ENCODE measurements at regions not wholly inside any gene's neighbourhood (a gene's known extent, or its start where the extent isn't known, plus 50 kb on each side); places are given as distances from the start of the nearest gene placed in this dataset.
"Not testable (repeated sequence)": the region's sequence is repeated elsewhere in the genome, so short reads cannot be mapped to it uniquely, and the experiment has no call there.

DNA sequence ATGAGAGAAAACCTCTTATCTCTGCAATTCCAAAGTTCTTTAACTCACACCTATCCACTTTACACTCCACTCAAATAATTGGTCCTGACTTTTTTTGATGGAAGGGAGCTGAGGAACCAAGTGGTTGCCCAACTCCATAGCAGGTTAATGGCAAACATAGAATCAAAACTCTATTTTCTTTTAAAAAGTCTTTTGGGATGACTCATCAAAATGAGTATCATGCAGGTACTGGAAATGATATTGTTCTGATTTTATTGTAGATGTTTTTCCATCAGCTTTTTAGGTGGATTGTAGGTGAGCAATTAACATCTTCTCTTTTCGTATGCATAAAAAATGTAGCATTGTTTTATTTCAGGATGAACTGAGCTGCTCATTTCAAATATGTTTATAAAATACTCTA lies 239.5 kb downstream of the SATB1 start:
- DNase-seq: no peak

DNA sequence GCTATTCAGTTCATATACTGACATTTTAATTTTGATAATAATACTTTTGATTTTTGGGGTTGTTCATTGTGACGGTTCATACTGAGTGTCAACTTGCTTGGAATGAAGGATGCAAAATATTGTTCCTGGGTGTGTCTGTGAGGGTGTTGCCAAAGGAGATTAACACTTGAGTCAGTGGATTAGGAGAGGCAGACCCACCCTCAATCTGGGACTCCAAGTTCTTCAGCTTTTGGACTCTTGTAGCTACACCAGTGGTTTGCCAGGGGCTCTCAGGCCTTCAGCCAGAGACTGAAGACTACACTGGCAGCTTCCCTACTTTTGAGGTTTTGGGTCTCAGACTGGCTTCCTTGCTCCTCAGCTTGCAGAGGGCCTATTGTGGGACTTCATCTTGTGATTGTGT lies 242.2 kb downstream of the SATB1 start:
- not testable (repeated sequence) for DNase-seq

DNA sequence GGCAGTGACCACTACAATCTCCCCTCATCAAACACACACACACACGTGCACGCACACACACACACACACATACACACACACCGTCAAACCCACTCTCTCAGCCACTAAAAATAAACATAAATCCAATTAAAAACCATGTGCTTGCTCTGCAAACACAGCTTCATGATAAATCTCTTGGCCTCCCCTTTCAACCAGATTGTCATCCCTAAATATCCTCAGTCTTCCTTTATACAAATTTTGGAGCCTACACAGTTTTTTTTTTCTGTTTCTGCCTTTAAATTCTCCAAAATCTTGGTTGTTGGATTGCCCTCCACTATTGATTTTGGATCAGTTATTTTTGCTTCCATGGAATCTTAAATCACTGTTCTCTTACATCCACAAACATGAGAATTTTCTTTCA lies 245.6 kb downstream of the SATB1 start:
- no peak for DNase-seq

DNA sequence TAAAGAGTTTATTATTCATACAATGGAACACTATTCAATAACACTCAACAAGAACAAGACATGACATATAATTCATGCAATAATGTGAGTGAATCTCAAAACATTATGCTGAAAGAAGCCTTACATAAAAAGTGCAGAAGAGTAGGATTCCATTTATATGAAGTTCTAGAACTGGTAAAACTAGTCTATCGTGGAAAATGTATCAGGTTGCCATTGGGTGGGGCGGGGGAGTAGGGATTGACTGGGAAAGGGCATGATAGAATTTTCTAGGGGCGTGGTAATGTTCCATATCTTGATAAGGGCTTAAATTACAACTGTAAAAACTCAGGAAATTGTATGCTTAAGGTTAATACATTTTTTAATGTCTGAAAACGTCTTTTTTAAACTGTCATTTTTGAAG lies 247.9 kb downstream of the SATB1 start:
- no peak for DNase-seq

DNA sequence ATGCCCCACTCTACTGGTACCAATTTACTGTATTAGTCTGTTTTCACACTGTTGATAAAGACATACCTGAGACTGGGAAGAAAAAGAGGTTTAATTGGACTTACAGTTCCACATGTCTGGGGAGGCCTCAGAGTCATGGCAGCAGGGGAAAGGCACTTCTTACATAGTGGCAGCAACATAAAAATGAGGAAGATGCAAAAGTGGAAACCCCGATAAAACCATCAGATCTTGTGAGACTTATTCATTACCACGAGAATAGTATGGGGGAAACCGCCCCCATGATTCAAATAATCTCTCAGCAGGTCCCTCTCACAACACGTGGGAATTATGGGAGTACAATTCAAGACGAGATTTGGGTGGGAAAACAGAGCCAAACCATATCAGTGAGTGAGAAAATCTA lies 251.2 kb downstream of the SATB1 start:
- DNase-seq: not testable (repeated sequence)

DNA sequence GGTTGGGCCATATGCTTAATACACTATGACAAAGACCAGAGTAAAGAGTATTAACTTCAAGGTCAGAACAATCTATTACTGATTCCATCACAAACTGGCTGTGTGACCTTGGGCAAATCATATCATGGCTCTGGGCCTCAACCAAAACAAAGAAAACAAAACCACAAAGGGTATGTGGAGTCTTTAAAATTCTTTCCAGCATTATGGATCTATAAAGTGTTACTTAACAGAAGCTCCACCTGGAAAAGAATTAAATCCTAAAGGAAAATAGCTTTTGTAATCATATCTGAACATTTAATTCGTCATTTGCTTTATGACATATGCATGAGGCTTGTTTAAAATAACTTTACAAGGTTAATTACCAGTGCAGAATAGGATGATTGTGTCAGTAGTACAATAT lies 265.5 kb downstream of the SATB1 start:
- DNase-seq: no peak

DNA sequence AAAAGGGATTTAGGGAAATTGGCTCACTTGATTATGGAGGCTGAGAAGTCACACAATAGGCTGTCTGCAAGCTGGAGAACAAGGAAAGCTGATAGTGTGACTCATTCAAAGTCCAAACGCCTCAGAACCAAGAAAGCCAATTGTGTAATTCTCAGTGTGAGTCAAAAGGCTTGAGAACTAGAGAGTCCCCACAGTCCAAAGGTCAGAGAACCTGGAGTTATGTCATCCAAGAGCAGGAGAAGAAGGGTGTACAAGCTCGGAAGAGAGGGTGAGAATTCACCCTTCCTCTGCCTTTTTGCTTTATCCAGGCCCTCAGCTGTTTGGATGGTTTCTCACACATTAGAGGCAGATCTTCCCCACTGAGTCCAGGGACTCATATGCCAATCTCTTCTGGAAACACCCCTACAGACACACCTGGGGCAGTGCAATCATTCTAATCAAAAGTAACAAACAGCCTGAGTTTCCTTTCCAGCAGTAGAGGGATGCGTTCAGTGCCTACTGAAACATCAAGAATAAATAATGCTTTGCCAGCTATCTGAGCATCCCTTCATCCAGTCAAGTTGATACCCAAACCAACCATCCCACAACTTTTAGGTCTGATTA lies 271.5 kb downstream of the SATB1 start:
- DNase-seq: peak; percentile 51

DNA sequence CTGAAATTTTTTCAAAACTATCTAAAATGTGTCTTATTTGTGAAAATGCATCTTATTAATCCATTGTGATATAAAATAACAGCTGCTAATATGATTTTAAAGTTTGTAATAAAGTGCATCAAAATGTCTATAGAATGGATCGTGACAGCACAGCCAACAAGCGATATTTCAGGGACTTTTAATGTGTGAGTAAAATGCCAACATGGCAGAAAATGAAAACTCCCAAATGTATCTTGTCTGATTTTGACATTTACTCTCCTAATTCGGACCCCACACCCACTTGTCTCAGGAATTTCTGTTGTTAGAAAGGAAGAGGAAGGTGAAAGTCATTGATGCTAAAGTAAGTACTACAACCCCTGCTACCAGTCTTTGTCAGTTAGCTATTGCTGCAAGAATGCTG lies 273.9 kb downstream of the SATB1 start:
- DNase-seq: no peak

DNA sequence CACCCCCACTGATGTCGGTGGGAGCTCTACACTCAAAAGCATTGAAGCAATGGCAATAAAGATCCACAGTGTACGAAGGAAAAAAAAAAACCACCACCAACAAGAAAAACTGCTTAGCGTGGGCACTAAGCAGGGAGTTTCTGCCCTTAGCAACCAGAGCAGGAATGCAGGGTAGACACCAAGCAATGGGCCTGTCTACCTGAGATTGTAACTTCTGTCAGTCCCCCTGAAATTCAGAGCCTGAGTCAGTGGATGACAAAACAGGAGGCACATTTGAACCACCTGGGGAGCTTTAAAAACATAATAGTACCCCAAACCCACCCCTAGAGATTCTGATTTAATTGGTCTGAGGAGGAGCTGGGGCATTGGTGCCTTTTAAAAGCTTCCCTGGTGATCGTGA lies 275.2 kb downstream of the SATB1 start:
- DNase-seq: no peak

DNA sequence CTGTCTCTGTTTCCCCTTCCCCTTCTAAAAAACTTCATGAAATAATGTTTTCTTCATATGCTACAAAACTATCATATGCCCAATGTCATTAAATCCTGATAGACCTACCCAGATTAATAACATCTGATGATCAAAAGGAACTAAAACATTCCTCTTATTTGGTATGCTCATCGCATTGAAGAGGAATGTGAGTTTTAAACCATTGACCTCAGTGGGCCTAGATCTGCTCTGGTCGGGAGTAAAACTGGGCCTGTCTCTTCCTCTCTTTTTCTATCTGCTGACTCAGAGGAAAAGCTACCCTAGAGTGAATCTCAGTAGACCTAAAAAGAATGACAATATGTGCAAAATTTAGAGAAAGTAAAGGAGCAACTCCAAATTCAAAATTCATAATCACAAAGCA lies 275.8 kb downstream of the SATB1 start:
- no peak for DNase-seq

DNA sequence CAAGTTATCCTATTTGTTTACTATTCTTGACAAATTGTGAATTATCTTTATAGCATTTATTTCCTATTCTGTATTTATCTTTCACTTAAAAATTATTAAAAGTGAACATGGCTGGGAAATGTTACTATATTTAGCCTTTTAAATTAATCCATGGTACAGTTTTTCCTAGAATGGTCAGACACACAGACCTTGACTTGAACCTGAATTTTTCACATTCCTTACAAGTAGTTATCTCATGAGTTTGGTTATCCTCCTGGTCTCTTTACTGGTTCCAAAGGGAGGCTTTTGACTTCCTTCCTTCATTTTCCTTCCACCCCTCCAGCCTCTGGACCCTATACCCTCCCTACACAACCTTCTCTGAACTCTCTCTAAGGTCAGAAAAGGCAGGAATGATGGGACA lies 280.6 kb downstream of the SATB1 start:
- no peak for DNase-seq

DNA sequence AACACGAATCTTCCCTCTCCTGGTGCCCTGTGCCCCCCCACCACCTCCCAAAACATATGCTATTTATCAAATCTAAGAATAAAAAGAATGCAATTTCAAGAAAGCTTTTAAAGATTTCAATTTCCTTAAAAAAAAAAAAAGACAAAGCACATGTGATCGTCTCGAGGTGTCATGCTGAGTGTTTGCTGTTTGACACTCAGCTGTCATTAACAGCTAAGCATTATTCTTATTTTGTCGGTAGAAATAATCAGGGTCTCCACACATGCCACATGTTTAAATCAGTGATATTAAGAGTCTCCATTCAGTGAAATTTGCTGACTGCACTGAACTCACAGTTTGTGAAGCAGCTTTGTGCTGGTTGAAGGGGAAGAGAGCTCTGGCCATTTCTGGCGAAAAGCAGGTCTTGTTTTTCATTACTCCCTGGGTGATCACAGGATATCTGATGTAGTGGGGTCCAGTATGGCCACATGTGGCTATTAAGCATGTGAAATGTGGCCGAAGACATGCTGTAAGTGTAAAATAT lies 281.8 kb downstream of the SATB1 start:
- DNase-seq: no peak

DNA sequence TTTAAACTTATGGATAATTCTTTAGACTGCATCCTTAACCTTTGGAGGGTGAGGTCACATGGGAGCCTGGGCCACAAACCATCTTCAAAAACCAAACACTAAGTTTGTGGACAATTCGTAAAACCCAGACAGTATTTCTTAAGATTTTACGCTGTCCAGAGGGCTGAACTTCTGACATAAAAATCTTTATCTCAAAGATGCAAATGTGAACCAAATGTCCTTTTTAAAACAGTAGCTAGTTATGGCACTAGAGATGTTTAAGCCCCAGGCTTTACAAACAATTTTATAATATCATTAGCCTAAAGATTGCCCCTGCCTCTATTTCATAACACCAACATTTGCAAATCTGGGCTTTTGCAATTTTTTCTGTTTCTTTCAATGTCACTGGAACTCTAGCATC lies 287.2 kb downstream of the SATB1 start:
- no peak for DNase-seq

DNA sequence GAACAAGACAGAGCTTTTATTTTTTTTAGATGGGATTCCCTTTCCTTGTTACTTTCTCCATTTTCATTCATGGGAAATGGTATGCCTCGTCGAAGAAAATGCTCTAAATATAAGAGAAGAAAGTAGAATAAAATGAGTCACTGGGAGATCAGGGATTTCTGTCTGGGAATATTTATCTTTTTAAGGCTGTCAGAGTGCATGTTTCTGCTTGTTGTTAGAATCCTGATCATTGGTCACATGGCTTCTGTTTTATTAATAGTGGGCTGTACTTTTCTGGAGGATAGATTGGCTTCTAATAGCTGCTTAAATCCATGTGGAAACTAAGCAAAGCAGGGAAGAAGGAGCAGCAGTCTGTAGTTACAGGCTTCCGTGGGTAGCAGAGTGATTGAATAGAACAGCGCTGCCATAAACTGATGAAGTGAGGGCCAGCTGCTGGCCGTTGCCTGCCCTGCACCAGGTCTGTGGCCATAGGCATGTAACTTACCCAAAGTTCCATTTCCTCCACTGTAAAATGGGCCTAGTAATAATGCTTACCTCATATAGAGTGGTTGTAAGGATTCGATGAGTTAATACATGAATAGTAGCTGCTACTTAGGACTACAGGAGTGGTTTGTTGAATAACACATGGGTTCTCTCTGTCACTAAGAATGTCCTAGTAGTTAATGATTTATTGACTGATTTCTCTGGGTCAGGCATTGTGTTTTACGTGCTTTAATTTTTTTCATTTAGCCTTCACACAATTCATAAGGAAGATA lies 289.9 kb downstream of the SATB1 start:
- DNase-seq: no peak

DNA sequence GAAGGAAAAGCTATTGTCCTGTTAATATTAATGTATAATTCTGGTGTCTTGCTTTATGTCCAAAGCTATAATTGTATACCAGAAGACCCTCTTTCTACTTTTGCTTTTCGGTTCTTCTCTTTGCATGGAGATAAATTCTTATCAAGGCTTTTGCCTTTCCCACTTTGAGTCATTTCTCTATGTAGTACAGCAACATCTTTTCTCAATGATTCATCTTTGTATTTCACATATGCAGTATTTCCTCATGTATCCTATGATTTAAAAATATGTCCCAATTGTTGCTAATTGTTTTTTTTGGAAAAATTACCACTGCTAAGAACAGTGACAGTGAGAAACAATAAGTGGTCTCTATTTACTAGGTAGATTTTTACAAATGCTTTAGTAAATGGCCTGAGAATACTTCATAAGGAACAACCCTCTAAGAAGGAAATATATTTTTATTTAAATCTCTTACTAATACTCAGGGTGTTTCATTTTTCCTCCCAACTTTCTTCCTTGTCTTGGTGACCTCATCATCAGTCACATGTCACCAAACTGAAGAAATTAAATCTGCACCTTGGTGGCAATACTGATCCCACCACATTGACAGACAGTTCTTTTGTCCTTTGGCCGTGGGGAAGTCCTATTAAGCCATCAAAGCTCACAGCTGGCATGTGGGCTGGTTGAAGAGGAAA lies 290.6 kb downstream of the SATB1 start:
- DNase-seq: no peak

DNA sequence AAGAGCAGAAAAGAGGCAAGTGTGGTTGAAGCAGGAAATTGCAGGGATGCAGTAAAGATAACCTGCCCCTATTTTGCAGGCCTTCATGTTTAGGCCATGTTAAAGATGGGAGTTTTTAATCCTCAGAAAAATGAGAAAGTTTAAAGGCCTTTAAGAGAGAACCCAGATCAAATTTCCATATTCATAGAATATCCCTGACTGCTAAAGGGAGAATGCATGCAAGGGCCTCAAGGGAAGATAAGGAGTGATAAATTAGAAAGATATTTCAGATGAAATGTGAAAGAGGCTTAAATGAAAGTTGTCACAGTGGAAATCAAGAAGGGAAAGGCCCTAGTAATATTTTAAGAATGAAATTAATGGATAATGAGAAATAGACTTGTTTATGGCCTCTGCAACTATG lies 292.1 kb downstream of the SATB1 start:
- DNase-seq: no peak

DNA sequence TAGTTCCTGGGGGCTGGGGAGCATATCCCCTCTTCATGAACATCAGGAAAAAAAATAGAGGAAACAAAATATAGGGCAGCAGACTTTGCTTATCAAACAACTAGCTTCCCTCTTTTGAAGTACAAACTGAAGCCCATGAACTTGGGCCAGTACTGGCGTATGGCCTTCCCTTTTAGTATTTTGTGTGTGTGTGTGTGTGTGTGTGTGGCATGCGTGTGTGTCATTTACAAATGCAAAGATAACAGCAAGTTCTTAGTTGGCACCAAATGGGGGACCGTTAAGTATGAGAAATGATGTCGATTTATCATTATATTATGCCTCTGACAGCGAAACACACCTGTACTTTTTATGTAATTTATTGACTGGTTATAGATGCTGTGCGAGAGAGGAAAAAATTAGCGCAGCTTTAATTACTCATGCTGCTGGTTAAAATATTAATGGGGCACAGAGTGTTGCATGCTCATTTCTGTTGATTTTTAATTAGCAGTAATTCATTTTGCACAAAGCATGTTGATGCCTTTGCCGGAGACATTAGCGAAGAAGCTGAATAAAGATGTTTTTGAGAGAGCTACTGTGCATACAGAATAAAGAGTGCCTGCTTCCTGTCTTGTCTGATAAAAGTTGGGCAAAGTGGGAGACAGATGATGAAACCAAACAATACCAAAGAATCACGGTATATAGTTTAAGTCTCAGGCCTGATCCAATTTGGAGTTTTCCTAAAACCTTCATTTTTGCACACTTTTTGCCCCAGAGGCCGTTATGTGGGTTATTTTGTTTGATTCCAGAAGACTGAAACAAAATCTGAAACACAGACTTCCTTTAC lies 297.1 kb downstream of the SATB1 start:
- peak; percentile 89 for DNase-seq

DNA sequence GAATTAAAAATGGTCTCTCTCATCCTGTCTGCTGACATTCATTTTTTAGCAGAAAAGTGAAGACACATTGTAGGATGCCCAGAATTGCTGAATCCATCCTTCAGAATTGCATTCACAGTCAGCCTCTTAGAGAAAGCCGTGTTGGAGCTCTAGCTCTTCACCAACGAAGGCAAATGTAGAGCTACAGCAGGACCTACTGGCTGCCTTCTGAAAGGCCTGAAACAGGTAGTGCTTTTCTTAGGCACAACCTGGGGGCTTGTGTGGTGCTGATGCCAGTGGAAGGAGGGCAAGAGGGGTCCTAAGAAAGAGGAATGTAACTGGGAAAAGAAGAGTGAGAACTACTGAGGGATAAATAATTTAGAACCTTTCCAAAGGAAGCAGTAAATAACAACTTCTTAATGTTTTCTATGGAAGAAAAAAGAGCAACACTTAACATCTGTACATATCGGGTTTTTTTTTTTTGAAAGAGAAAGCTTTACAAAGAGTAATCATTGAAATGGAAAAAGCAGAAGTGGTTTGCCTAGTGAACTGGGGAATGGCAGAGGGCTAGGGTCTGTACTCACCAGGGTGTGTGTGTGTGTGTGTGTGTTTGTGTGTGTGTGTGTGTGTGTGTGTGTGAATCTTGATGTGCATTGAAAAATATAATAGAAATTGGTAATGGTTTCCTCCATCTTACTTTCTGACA lies 297.8 kb downstream of the SATB1 start:
- DNase-seq: peak; percentile 89

DNA sequence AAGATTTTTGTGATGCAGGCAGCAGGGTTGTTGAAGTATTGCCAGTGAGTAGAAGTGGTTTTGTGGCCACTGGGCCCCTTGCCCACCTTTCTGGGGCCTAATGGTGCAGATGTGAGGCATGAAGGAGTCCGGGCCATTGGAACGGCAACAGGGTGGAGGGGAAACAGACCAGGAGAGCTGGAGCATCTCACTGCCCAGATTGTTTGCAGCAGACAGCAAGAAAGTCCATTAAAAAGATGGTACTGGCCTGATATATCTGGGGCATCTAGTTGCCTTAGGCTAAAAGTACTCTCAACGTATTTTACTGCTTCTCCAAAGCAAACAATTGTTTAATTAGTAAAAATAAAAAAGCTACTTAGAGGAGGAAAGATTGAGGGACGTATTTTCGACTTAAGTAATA lies 298.4 kb downstream of the SATB1 start:
- DNase-seq: no peak

DNA sequence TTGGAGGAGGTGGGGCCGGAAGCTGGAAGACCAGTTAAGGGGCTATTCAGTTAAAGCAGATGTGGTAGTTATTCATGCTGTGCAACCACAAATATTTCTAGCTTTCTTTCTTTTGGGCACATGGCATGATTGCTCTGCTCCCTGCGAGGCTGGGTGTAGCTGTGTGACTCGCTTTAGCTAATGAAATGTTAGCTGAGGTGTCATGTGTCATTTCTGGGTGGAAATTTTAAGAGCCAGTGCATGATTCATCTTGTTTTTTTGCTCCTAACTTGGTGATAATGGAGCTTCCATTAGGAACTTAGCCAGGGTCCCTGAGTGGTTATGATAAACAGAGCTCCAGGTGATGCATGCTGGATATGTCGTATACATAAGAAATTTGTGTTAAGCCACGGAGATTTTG lies 300.6 kb downstream of the SATB1 start:
- DNase-seq: peak; percentile 25

DNA sequence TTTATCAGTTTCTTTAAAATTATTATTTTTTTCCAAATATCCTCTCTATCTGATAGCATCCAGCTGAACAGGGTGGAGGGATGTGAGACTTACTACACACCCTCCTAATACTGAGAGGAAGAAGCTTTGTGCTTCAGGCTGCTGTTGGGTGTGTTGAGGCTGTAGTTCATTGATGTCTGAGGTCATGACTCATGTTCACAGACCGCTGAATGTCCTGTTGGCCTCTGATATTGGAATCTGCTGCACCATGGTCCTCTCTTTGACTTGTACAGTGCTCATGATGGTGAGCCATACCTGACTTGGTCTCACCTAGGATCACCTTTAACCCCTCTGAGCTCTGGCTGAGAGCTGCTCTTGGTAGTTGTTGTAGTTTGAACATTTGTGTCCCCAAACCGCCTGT lies 302.9 kb downstream of the SATB1 start:
- DNase-seq: peak; percentile 27

DNA sequence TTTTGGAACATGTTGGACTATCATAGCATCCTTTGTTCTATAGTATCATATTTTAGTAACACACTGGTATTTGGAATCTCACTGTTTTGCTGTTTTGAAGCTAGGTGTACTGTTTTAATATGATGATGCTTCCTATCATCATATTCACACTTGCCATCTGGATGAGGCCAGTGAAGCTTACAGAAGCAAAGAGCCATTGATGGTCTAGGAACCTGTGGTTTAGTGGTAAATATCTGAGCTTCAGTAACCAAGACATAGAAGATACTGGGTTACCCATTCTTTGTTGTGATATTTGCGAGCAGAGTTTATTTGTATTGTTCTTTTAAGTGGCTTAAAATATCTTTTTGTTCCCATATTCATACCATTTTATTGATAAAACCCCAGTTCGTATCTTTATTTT lies 304.1 kb downstream of the SATB1 start:
- no peak for DNase-seq

DNA sequence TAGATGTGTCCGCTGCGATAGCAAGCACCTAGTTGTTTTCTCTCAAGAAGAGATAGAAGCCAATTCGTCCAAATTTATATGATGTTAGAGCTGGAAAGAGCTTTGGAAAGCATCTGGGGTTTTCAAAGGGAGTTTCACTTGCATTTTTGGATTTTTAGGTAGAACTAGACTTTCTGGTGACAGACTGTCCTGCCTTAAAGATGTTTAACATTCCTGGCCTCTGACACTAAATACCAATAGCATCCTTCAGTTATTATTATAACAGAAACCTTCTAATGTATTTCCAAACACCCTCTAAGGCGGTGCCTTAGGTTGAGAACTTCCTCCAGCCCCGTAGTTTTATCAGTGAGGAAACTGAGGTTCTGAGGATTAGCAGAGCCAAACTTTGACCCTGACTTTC lies 305.3 kb downstream of the SATB1 start:
- no peak for DNase-seq

All from OCI-M1 (cell line).